KBM-7 (cell line): ENCODE measurements at regions not wholly inside any gene's neighbourhood (a gene's known extent, or its start where the extent isn't known, plus 50 kb on each side); places are given as distances from the start of the nearest gene placed in this dataset.

Source experiments
- DNase-seq: peaks from one replicate; pipeline ENCODE4 v3.0.0-alpha.2; 2015
- in situ Hi-C: fragments of 300-500 bp; cut with MboI; formaldehyde crosslinking; loops from 2 replicates; pipeline ENCODE4 v1.14.3; 2020; ENCODE audit warnings: low sequenced_read_pairs, low pct_unique_long_range_greater_than_20kb, mixed read lengths

GRCh38 chr3:106010829-106011228 lies 142.0 kb upstream of the CBLB start:
- in situ Hi-C loops: no loop called here

GRCh38 chr3:106013971-106014370 lies 145.2 kb upstream of the CBLB start:
- in situ Hi-C loops: no loop called here
- no peak for DNase-seq

More at GRCh38 chr3:106010829-106011228, 142.0 kb upstream of the CBLB start:
- DNase-seq: no peak

GRCh38 chr3:106014518-106014917 lies 145.7 kb upstream of the CBLB start:
- in situ Hi-C loops: no loop called here
- DNase-seq: no peak

GRCh38 chr3:106014971-106015370 lies 146.2 kb upstream of the CBLB start:
- DNase-seq: no peak
- in situ Hi-C loops: no loop called here

- in situ Hi-C loops: no loop called here
- no peak for DNase-seq
Observed at GRCh38 chr3:106018102-106018501, 149.3 kb upstream of the CBLB start.

- DNase-seq: peak; percentile 9
- in situ Hi-C loops: no loop called here
Observed at GRCh38 chr3:106018929-106019550, 150.2 kb upstream of the CBLB start.

- DNase-seq: no peak
- in situ Hi-C loops: no loop called here
Observed at GRCh38 chr3:106022913-106023312, 154.1 kb upstream of the CBLB start.

GRCh38 chr3:106025151-106025722 lies 156.4 kb upstream of the CBLB start:
- in situ Hi-C loops: no loop called here
- peak; percentile 31 for DNase-seq

GRCh38 chr3:106029954-106030626 lies 161.3 kb upstream of the CBLB start:
- in situ Hi-C loops: no loop called here
- no peak for DNase-seq

GRCh38 chr3:106030627-106030963 lies 161.8 kb upstream of the CBLB start:
- no peak for DNase-seq
- in situ Hi-C loops: no loop called here

GRCh38 chr3:106032479-106032878 lies 163.7 kb upstream of the CBLB start:
- no peak for DNase-seq
- in situ Hi-C loops: no loop called here

GRCh38 chr3:106033654-106034053 lies 164.8 kb upstream of the CBLB start:
- DNase-seq: no peak
- in situ Hi-C loops: no loop called here

GRCh38 chr3:106034313-106034712 lies 165.5 kb upstream of the CBLB start:
- in situ Hi-C loops: no loop called here
- DNase-seq: no peak

- in situ Hi-C loops: no loop called here
Observed at GRCh38 chr3:106035619-106036018, 166.8 kb upstream of the CBLB start.

GRCh38 chr3:106036696-106037095 lies 167.9 kb upstream of the CBLB start:
- in situ Hi-C loops: no loop called here
- DNase-seq: no peak

More at GRCh38 chr3:106035619-106036018, 166.8 kb upstream of the CBLB start:
- DNase-seq: no peak

- no peak for DNase-seq
- in situ Hi-C loops: no loop called here
Observed at GRCh38 chr3:106047221-106047620, 178.4 kb upstream of the CBLB start.

- DNase-seq: no peak
- in situ Hi-C loops: no loop called here
Observed at GRCh38 chr3:106048946-106049481, 180.2 kb upstream of the CBLB start.

- no peak for DNase-seq
- in situ Hi-C loops: no loop called here
Observed at GRCh38 chr3:106049821-106050220, 181.0 kb upstream of the CBLB start.

GRCh38 chr3:106056931-106057330 lies 188.1 kb upstream of the CBLB start:
- no peak for DNase-seq
- in situ Hi-C loops: no loop called here

- in situ Hi-C loops: no loop called here
- DNase-seq: no peak
Observed at GRCh38 chr3:106058475-106058874, 189.7 kb upstream of the CBLB start.
